PC-3 (cell line): ENCODE measurements at regions not wholly inside any gene's neighbourhood (a gene's known extent, or its start where the extent isn't known, plus 50 kb on each side); places are given as distances from the start of the nearest gene placed in this dataset.

ENCODE experiments used
- EZH2 ChIP-seq: fragments of 300-600 bp; sonication (generic); IDR thresholded peaks from one replicate; pipeline ENCODE4 v1.6.1; 2017; ENCODE audit warnings: antibody characterized with exemption, mild to moderate bottlenecking, low read length; ENCODE audit not compliant: unreplicated experiment
- TF ChIP-seq, protein P1 (sequence below): fragments of 300-600 bp; sonication (generic); conservative IDR thresholded peaks from 2 replicates; pipeline ENCODE4 v1.5.1; 2017; ENCODE audit warnings: antibody characterized with exemption, low read depth, mild to moderate bottlenecking, low read length

DNA sequence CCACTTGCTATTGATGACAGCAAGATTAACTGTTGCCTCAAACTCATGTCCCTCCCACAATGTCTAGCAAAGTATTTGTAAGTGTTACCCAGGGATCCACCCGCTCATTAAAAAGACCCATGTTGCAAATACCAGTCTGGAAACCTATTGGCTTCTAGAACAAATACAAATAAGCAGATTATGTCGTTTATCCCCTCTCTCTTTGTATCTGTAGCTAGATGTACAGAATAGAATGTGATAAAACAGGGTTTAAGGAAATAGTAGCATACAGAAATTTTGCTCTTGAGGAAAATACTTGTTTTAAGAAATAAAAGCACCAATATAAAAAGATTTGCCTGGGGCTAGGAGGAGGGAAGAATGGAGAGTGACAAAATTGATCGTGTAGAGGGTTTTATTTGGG is 142.7 kb upstream of the ZIC3 start:
- TF ChIP-seq, protein P1, sequence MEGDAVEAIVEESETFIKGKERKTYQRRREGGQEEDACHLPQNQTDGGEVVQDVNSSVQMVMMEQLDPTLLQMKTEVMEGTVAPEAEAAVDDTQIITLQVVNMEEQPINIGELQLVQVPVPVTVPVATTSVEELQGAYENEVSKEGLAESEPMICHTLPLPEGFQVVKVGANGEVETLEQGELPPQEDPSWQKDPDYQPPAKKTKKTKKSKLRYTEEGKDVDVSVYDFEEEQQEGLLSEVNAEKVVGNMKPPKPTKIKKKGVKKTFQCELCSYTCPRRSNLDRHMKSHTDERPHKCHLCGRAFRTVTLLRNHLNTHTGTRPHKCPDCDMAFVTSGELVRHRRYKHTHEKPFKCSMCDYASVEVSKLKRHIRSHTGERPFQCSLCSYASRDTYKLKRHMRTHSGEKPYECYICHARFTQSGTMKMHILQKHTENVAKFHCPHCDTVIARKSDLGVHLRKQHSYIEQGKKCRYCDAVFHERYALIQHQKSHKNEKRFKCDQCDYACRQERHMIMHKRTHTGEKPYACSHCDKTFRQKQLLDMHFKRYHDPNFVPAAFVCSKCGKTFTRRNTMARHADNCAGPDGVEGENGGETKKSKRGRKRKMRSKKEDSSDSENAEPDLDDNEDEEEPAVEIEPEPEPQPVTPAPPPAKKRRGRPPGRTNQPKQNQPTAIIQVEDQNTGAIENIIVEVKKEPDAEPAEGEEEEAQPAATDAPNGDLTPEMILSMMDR: no peak
- no peak for TF ChIP-seq EZH2
